Liver (tissue), 7 donors: ENCODE measurements at regions not wholly inside any gene's neighbourhood (a gene's known extent, or its start where the extent isn't known, plus 50 kb on each side); places are given as distances from the start of the nearest gene placed in this dataset.

Experiments
- DNase-seq: peaks from one replicate; pipeline ENCODE4 v3.0.0-alpha.2; 2017; ENCODE audit warnings: low spot score
- H3K27ac ChIP-seq, 2 donors: one replicate each; pipeline ENCODE4 v1.7.0; 2013; ENCODE audit warnings: inconsistent platforms in 2 of 2, low read length in 2 of 2, control low read depth in 1 of 2, low read depth in 1 of 2, mild to moderate bottlenecking in 1 of 2
- H3K27me3 ChIP-seq, 4 donors: one replicate each; pipeline versions ENCODE4 v1.6.1 to v1.7.0; 2013; ENCODE audit warnings: low read length in 3 of 4, inconsistent platforms in 1 of 4, mild to moderate bottlenecking in 1 of 4, moderate library complexity in 1 of 4; ENCODE audit not compliant: control insufficient read depth in 4 of 4, insufficient read depth in 4 of 4
- H3K36me3 ChIP-seq, 4 donors: one replicate each; pipeline versions ENCODE4 v1.6.1 to v1.7.0; 2013; ENCODE audit warnings: low read length in 3 of 4, mild to moderate bottlenecking in 3 of 4, low read depth in 1 of 4, moderate library complexity in 1 of 4; ENCODE audit not compliant: control insufficient read depth in 4 of 4, insufficient read depth in 3 of 4
- H3K4me1 ChIP-seq, 4 donors: one replicate each; pipeline versions ENCODE4 v1.6.1 to v1.7.0; 2013; ENCODE audit warnings: low read length in 3 of 4, mild to moderate bottlenecking in 3 of 4, moderate library complexity in 1 of 4; ENCODE audit not compliant: control insufficient read depth in 4 of 4, insufficient read depth in 4 of 4
- H3K4me3 ChIP-seq, 3 donors: one replicate each; pipeline versions ENCODE4 v1.6.1 to v1.7.0; 2013; ENCODE audit warnings: low read length in 3 of 3, control low read depth in 1 of 3, low read depth in 1 of 3, mild to moderate bottlenecking in 1 of 3
- H3K9ac ChIP-seq, 2 donors: one replicate each; pipeline ENCODE4 v1.7.0; 2013; ENCODE audit warnings: low read length in 2 of 2, mild to moderate bottlenecking in 2 of 2, moderate library complexity in 2 of 2, control low read depth in 1 of 2, low read depth in 1 of 2
- H3K9me3 ChIP-seq, 4 donors: one replicate each; pipeline versions ENCODE4 v1.6.1 to v1.7.0; 2013; ENCODE audit warnings: low read length in 3 of 4; ENCODE audit not compliant: control insufficient read depth in 4 of 4
- EGR1 ChIP-seq, 2 donors: IDR thresholded peaks; 2 replicates each; pipeline ENCODE4 v1.6.1; 2016 to 2018; ENCODE audit warnings: antibody characterized with exemption in 2 of 2, low read depth in 2 of 2
- FOXA1 ChIP-seq: IDR thresholded peaks from 2 replicates; pipeline ENCODE4 v1.6.1; 2016; ENCODE audit warnings: antibody characterized with exemption
- FOXA2 ChIP-seq: IDR thresholded peaks from 2 replicates; pipeline ENCODE4 v1.6.1; 2016; ENCODE audit warnings: antibody characterized with exemption
- GABPA ChIP-seq, 2 donors: IDR thresholded peaks in 1 of 2; conservative IDR thresholded peaks in 1 of 2; 2 replicates each; pipeline ENCODE4 v1.6.1; 2016; ENCODE audit warnings: antibody characterized with exemption in 2 of 2, mild to moderate bottlenecking in 1 of 2, moderate library complexity in 1 of 2
- HNF4A ChIP-seq, 2 donors: conservative IDR thresholded peaks; 2 replicates each; pipeline ENCODE4 v1.6.1; 2016; ENCODE audit warnings: antibody characterized with exemption in 2 of 2, mild to moderate bottlenecking in 2 of 2
- HNF4G ChIP-seq: IDR thresholded peaks from 2 replicates; pipeline ENCODE4 v1.6.1; 2016; ENCODE audit warnings: antibody characterized with exemption
- JUND ChIP-seq, 2 donors: IDR thresholded peaks; 2 replicates each; pipeline ENCODE4 v1.6.1; 2016; ENCODE audit warnings: antibody characterized with exemption in 2 of 2
- NR2F2 ChIP-seq: IDR thresholded peaks from 2 replicates; pipeline ENCODE4 v1.6.1; 2016; ENCODE audit warnings: antibody characterized with exemption
- RAD21 ChIP-seq, 2 donors: IDR thresholded peaks; 2 replicates each; pipeline ENCODE4 v1.6.1; 2016; ENCODE audit warnings: antibody characterized with exemption in 2 of 2, mild to moderate bottlenecking in 2 of 2
- RXRA ChIP-seq, 2 donors: IDR thresholded peaks; 2 replicates each; pipeline ENCODE4 v1.6.1; 2017 to 2018; ENCODE audit warnings: antibody characterized with exemption in 2 of 2, mild to moderate bottlenecking in 1 of 2
- SP1 ChIP-seq: IDR thresholded peaks from 2 replicates; pipeline ENCODE4 v1.6.1; 2018; ENCODE audit warnings: antibody characterized with exemption, mild to moderate bottlenecking
- TAF1 ChIP-seq: conservative IDR thresholded peaks from 2 replicates; pipeline ENCODE4 v1.6.1; 2016; ENCODE audit warnings: antibody characterized with exemption, mild to moderate bottlenecking
- YY1 ChIP-seq: IDR thresholded peaks from 2 replicates; pipeline ENCODE4 v1.6.1; 2016; ENCODE audit warnings: antibody characterized with exemption, mild to moderate bottlenecking
- WGBS: extraction: QIAGEN DNeasy Blood & Tissue Kit; methylation state at CpG from one replicate; pipeline ENCODE4 v1.1.7; 2013; 5-methylcytosine and 5-hydroxymethylcytosine counted together
- TF ChIP-seq, protein P1 (sequence below): IDR thresholded peaks from 2 replicates; pipeline ENCODE4 v1.6.1; 2016; ENCODE audit warnings: antibody characterized with exemption
- TF ChIP-seq, protein P2 (sequence below): IDR thresholded peaks from 2 replicates; pipeline ENCODE4 v1.6.1; 2016; ENCODE audit warnings: antibody characterized with exemption
- TF ChIP-seq, protein P3 (sequence below): IDR thresholded peaks from 2 replicates; pipeline ENCODE4 v1.6.1; 2016; ENCODE audit warnings: antibody characterized with exemption, mild to moderate bottlenecking
- TF ChIP-seq, protein P4 (sequence below): IDR thresholded peaks from 2 replicates; pipeline ENCODE4 v1.6.1; 2016; ENCODE audit warnings: antibody characterized with exemption
- donor health status: healthy.
- donor health status: healthy.
- donor health status: healthy.
- donor health status: healthy.

DNA sequence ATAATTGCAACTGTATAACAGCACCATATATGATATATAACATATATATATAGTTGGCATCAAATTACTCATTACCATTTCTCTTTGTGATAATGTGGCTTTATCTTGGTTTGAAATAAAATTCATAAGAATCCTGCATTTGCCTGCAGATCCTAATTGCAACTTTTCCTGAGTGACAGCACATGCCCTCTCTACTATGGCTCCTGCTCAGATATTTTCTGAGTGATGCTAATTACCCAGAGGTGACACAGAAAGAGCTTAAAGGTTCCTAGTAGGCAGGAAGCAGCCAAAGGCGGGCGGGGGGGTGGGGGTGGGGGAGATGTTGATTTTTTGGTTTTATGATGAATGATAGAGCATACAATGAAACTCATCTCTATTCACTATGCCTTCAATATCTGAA, 370.6 kb downstream of the MFSD1 start:
- peaks cover 2 to 5% (median 5%) of the 10 kb centered on the region in 4 donors for H3K4me1 ChIP-seq
- no peaks in the 10 kb centered on the region for H3K9me3 ChIP-seq
- no peaks in the 10 kb centered on the region for H3K36me3 ChIP-seq
- no peaks in the 10 kb centered on the region for H3K27me3 ChIP-seq
- DNase-seq = no peak
- no peak overlapping the region for H3K9ac ChIP-seq
- WGBS = 92% methylated on average over 2 of the region's 2 CpGs
- no peak overlapping the region for H3K4me3 ChIP-seq
- no peak overlapping the region for H3K27ac ChIP-seq
- TF ChIP-seq FOXA1 (no peak), JUND (IDR thresholded peaks at IDR 0.05) (no peak), YY1 (no peak), EGR1 (IDR thresholded peaks at IDR 0.05; ENCODE audit: low read depth in 2 of 2) (no peak), HNF4A (conservative IDR thresholded peaks at IDR 0.05) (no peak), FOXA2 (no peak), RAD21 (IDR thresholded peaks at IDR 0.05) (no peak), RXRA (IDR thresholded peaks at IDR 0.05) (no peak), HNF4G (no peak), SP1 (no peak), NR2F2 (no peak), TAF1 (no peak)
- TF ChIP-seq, protein P1, sequence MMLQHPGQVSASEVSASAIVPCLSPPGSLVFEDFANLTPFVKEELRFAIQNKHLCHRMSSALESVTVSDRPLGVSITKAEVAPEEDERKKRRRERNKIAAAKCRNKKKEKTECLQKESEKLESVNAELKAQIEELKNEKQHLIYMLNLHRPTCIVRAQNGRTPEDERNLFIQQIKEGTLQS = no peak
- TF ChIP-seq, protein P2, sequence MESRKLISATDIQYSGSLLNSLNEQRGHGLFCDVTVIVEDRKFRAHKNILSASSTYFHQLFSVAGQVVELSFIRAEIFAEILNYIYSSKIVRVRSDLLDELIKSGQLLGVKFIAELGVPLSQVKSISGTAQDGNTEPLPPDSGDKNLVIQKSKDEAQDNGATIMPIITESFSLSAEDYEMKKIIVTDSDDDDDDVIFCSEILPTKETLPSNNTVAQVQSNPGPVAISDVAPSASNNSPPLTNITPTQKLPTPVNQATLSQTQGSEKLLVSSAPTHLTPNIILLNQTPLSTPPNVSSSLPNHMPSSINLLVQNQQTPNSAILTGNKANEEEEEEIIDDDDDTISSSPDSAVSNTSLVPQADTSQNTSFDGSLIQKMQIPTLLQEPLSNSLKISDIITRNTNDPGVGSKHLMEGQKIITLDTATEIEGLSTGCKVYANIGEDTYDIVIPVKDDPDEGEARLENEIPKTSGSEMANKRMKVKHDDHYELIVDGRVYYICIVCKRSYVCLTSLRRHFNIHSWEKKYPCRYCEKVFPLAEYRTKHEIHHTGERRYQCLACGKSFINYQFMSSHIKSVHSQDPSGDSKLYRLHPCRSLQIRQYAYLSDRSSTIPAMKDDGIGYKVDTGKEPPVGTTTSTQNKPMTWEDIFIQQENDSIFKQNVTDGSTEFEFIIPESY = no peak
- TF ChIP-seq, protein P3, sequence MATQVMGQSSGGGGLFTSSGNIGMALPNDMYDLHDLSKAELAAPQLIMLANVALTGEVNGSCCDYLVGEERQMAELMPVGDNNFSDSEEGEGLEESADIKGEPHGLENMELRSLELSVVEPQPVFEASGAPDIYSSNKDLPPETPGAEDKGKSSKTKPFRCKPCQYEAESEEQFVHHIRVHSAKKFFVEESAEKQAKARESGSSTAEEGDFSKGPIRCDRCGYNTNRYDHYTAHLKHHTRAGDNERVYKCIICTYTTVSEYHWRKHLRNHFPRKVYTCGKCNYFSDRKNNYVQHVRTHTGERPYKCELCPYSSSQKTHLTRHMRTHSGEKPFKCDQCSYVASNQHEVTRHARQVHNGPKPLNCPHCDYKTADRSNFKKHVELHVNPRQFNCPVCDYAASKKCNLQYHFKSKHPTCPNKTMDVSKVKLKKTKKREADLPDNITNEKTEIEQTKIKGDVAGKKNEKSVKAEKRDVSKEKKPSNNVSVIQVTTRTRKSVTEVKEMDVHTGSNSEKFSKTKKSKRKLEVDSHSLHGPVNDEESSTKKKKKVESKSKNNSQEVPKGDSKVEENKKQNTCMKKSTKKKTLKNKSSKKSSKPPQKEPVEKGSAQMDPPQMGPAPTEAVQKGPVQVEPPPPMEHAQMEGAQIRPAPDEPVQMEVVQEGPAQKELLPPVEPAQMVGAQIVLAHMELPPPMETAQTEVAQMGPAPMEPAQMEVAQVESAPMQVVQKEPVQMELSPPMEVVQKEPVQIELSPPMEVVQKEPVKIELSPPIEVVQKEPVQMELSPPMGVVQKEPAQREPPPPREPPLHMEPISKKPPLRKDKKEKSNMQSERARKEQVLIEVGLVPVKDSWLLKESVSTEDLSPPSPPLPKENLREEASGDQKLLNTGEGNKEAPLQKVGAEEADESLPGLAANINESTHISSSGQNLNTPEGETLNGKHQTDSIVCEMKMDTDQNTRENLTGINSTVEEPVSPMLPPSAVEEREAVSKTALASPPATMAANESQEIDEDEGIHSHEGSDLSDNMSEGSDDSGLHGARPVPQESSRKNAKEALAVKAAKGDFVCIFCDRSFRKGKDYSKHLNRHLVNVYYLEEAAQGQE = no peak
- TF ChIP-seq, protein P4, sequence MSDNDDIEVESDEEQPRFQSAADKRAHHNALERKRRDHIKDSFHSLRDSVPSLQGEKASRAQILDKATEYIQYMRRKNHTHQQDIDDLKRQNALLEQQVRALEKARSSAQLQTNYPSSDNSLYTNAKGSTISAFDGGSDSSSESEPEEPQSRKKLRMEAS = no peak

DNA sequence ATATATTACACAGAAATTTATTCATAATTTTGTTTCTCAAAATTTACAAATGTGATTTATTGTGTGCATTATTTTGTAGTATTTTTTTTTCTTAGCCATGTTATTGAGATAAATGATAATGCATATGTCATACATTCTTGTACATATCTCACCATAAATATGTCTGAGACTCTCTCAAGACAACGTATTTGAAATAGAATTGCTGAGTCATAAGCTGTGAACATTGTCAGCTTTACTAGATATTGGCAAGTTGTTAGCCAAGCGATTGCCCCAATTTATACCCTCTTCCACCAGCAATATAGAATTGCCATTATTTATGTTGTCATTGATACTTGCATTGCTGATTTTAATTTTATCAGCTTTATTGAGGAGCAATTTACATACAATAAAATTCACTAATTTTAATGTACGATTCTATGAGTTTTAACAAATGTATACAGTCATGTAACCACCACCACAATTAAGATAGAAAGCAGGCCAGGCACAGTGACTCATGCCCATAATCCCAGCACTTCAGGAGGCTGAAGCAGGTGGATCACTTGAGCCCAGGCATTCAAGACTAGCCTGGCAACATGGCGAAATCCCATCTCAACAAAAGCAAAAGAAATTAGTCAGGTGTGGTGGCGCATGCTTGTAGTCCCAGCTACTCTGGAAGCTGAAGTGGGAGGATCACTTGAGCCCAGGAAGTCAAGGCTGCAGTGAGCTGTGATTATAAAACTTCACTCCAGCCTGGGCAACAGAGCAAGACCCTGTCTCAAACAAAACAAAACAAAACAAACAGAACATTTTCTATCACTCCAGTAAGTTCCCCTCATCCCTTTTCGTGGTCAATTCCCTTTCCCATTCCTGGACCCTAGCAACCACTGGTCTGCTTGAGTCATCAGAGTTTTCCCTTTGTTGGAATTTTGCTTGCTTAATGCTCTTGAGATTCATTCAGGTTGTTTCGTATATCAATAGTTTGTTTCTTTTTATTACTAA, 373.1 kb downstream of the MFSD1 start:
- Histone ChIP-seq H3K4me1 (no peaks in the 10 kb centered on the region), H3K36me3 (no peaks in the 10 kb centered on the region), H3K4me3 (no peak overlapping the region), H3K9ac (no peak overlapping the region), H3K9me3 (no peaks in the 10 kb centered on the region), H3K27me3 (no peaks in the 10 kb centered on the region), H3K27ac (no peak overlapping the region)
- no peak for DNase-seq
- WGBS = 77% methylated on average over 7 of the region's 7 CpGs
- TF ChIP-seq, protein P1 = no peak
- TF ChIP-seq TAF1 (no peak), GABPA (IDR thresholded peaks at IDR 0.05 in 1 of 2, conservative IDR thresholded peaks at IDR 0.05 in 1 of 2) (no peak), EGR1 (IDR thresholded peaks at IDR 0.05; ENCODE audit: low read depth in 2 of 2) (no peak), SP1 (no peak), NR2F2 (no peak), HNF4A (conservative IDR thresholded peaks at IDR 0.05) (no peak), RAD21 (IDR thresholded peaks at IDR 0.05) (no peak), JUND (IDR thresholded peaks at IDR 0.05) (no peak), HNF4G (no peak), RXRA (IDR thresholded peaks at IDR 0.05) (no peak), FOXA2 (no peak)
- TF ChIP-seq, protein P3 = no peak
- TF ChIP-seq, protein P4 = no peak
- TF ChIP-seq, protein P2 = no peak
